CD14-positive monocyte (primary cell): ENCODE measurements at regions not wholly inside any gene's neighbourhood (a gene's known extent, or its start where the extent isn't known, plus 50 kb on each side); places are given as distances from the start of the nearest gene placed in this dataset.

Source experiments
- DNase-seq, 3 donors: peaks; one replicate each; pipeline ENCODE4 v3.0.0-alpha.2; 2011 to 2022
- H2AFZ ChIP-seq: 2 replicates; pipeline ENCODE4 v1.6.0; 2012; ENCODE audit warnings: mild to moderate bottlenecking, low read depth, low read length, inconsistent platforms; ENCODE audit not compliant: insufficient read depth, poor library complexity, severe bottlenecking
- H3K27ac ChIP-seq, 2 donors: 1 replicate in 1 of 2; 2 replicates in 1 of 2; pipeline ENCODE4 v1.5.1; 2012 to 2013; ENCODE audit warnings: low read length in 2 of 2, control low read depth in 1 of 2, inconsistent platforms in 1 of 2, low read depth in 1 of 2, mild to moderate bottlenecking in 1 of 2
- H3K27me3 ChIP-seq, 2 donors: one replicate each; pipeline versions ENCODE4 v1.6.0 to v1.6.1; 2011 to 2013; ENCODE audit warnings: low read length in 2 of 2; ENCODE audit not compliant: control insufficient read depth in 2 of 2, insufficient read depth in 2 of 2
- H3K36me3 ChIP-seq, 2 donors: replicated peaks in 1 of 2; 1 replicate in 1 of 2; 2 replicates in 1 of 2; pipeline versions ENCODE4 v1.5.1 to v1.6.1; 2012 to 2013; ENCODE audit warnings: low read length in 2 of 2, control low read depth in 1 of 2, inconsistent platforms in 1 of 2, mild to moderate bottlenecking in 1 of 2; ENCODE audit not compliant: insufficient read depth in 2 of 2, control insufficient read depth in 1 of 2
- H3K4me1 ChIP-seq, 2 donors: 1 replicate in 1 of 2; 2 replicates in 1 of 2; pipeline versions ENCODE4 v1.5.1 to v1.6.1; 2012 to 2013; ENCODE audit warnings: low read length in 2 of 2, control low read depth in 1 of 2, inconsistent platforms in 1 of 2, mild to moderate bottlenecking in 1 of 2, moderate library complexity in 1 of 2; ENCODE audit not compliant: insufficient read depth in 2 of 2, control insufficient read depth in 1 of 2
- H3K4me2 ChIP-seq: replicated peaks from 2 replicates; pipeline ENCODE3; 2012; ENCODE audit warnings: low read length, moderate library complexity, mild to moderate bottlenecking; ENCODE audit not compliant: poor library complexity, severe bottlenecking; ENCODE audit errors: extremely low read depth
- H3K4me3 ChIP-seq, 3 experiments: fragments of 200-600 bp in 1 of 3; sonication (generic) in 1 of 3; replicated peaks in 1 of 3; 1 replicate in 2 of 3; 2 replicates in 1 of 3; pipeline ENCODE4 v1.5.1; 2011 to 2013; ENCODE audit warnings: low read length in 3 of 3, mild to moderate bottlenecking in 3 of 3, control low read depth in 2 of 3, low read depth in 2 of 3, inconsistent platforms in 1 of 3, moderate library complexity in 1 of 3
- H3K79me2 ChIP-seq: 2 replicates; pipeline ENCODE4 v1.6.0; 2012; ENCODE audit warnings: mild to moderate bottlenecking, control low read depth, inconsistent platforms, low read length, moderate library complexity; ENCODE audit not compliant: insufficient read depth
- H3K9ac ChIP-seq: 2 replicates; pipeline ENCODE4 v1.6.0; 2017; ENCODE audit warnings: low read length, mild to moderate bottlenecking; ENCODE audit not compliant: insufficient read depth, poor library complexity, severe bottlenecking
- H3K9me3 ChIP-seq, 2 donors: replicated peaks in 1 of 2; 1 replicate in 1 of 2; 2 replicates in 1 of 2; pipeline versions ENCODE4 v1.5.1 to v1.6.1; 2012 to 2013; ENCODE audit warnings: low read length in 2 of 2, control low read depth in 1 of 2; ENCODE audit not compliant: control insufficient read depth in 1 of 2, insufficient read depth in 1 of 2
- H4K20me1 ChIP-seq: 2 replicates; pipeline ENCODE4 v1.6.0; 2012; ENCODE audit warnings: mild to moderate bottlenecking, low read length, control low read depth, moderate library complexity; ENCODE audit not compliant: insufficient read depth
- H3K27ac Mint-ChIP-seq, 7 donors: one replicate each; pipeline ENCODE4 v1.8.0; 2020; ENCODE audit warnings: mild to moderate bottlenecking in 7 of 7, mixed read lengths in 7 of 7, moderate library complexity in 6 of 7, inconsistent platforms in 2 of 7
- H3K27me3 Mint-ChIP-seq, 3 donors: one replicate each; pipeline ENCODE4 v1.8.0; 2021 to 2022; ENCODE audit warnings: low read depth in 3 of 3, mild to moderate bottlenecking in 3 of 3, mixed read lengths in 3 of 3, moderate library complexity in 3 of 3, inconsistent platforms in 1 of 3
- H3K36me3 Mint-ChIP-seq, 2 donors: one replicate each; pipeline ENCODE4 v1.8.0; 2020; ENCODE audit warnings: mixed read lengths in 2 of 2, inconsistent platforms in 1 of 2, mild to moderate bottlenecking in 1 of 2
- H3K4me1 Mint-ChIP-seq: one replicate; pipeline ENCODE4 v1.8.0; 2020; ENCODE audit warnings: mild to moderate bottlenecking, mixed read lengths
- H3K4me3 Mint-ChIP-seq, 2 donors: one replicate each; pipeline ENCODE4 v1.8.0; 2020; ENCODE audit warnings: mild to moderate bottlenecking in 2 of 2, mixed read lengths in 2 of 2, moderate library complexity in 1 of 2
- H3K9me3 Mint-ChIP-seq, 7 donors: one replicate each; pipeline ENCODE4 v1.8.0; 2020 to 2022; ENCODE audit warnings: mixed read lengths in 7 of 7, mild to moderate bottlenecking in 6 of 7, moderate library complexity in 6 of 7, inconsistent platforms in 2 of 7
- CTCF ChIP-seq: fragments of 200-600 bp; IDR thresholded peaks from one replicate; pipeline ENCODE4 v1.8.0; 2022; ENCODE audit warnings: antibody characterized with exemption, mild to moderate bottlenecking
- WGBS: methylation state at CpG from one replicate; pipeline ENCODE4 v1.1.5; 2013; ENCODE audit warnings: missing lambda C conversion rate; ENCODE audit not compliant: insufficient coverage; 5-methylcytosine and 5-hydroxymethylcytosine counted together
- intact Hi-C, 2 donors: fragments of 100-400 bp; cut with micrococcal nuclease; formaldehyde crosslinking; loops; one replicate each; pipeline versions ENCODE4 v1.15.0 to v1.15.1; 2023

DNA sequence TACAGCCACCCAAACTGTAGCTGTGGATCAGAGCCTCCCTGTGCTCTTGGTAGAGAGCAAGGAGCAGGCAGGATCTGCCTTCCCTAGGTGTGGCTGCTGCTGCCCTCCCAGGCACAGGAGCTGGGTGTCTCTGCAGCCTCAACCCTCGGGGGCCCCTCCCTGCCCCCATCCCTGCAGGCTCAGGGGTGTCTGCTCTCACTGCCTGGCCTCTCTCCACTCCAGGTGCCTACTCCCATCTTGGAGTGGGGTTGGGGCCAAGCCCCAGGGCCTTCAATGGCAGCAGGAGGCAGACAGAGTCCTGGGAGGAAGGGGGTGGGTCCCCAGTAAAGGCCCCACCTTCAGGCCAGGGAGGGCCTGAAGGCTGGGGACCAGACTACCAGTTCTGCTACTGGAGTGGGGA is 189.7 kb upstream of the OSR1 start:
- H4K20me1 ChIP-seq, result no peaks in the 10 kb centered on the region
- Mint-ChIP-seq H3K27ac (no peak overlapping the region), H3K9me3 (peaks cover 0 to 23% (median 2%) of the 10 kb centered on the region in 7 donors), H3K4me3 (no peak overlapping the region), H3K4me1 (no peaks in the 10 kb centered on the region), H3K36me3 (no peaks in the 10 kb centered on the region), H3K27me3 (no peaks in the 10 kb centered on the region)
- peaks cover 0 to 8% of the 10 kb centered on the region in 2 donors for H3K9me3 ChIP-seq
- no peaks in the 10 kb centered on the region for H3K79me2 ChIP-seq
- H3K4me2 ChIP-seq, result no peak overlapping the region
- H3K27me3 ChIP-seq, result no peaks in the 10 kb centered on the region
- H3K27ac ChIP-seq, result no peak overlapping the region
- H2AFZ ChIP-seq, result no peak overlapping the region
- intact Hi-C loops, result no loop called here
- TF ChIP-seq CTCF, result no peak
- H3K36me3 ChIP-seq, result no peaks in the 10 kb centered on the region
- no peaks in the 10 kb centered on the region for H3K4me1 ChIP-seq
- no peak overlapping the region for H3K9ac ChIP-seq
- no peak overlapping the region for H3K4me3 ChIP-seq
- no peak for DNase-seq
- WGBS, result 83% methylated on average over 1 of the region's 1 CpG

GRCh38 chr2:19547321-19547720 is 188.9 kb upstream of the OSR1 start:
- H3K27ac Mint-ChIP-seq, result peak overlapping the region in 1 of 7 donors; percentile 63
- no peak for TF ChIP-seq CTCF

More at GRCh38 chr2:19547321-19547720, 188.9 kb upstream of the OSR1 start:
- Histone ChIP-seq H3K4me2 (no peak overlapping the region), H2AFZ (no peak overlapping the region), H3K9ac (no peak overlapping the region), H3K27ac (no peak overlapping the region), H4K20me1 (no peaks in the 10 kb centered on the region), H3K27me3 (no peaks in the 10 kb centered on the region), H3K36me3 (no peaks in the 10 kb centered on the region), H3K79me2 (no peaks in the 10 kb centered on the region), H3K9me3 (peaks cover 0 to 8% of the 10 kb centered on the region in 2 donors), H3K4me3 (no peak overlapping the region), H3K4me1 (no peaks in the 10 kb centered on the region)
- intact Hi-C loops, result no loop called here
- H3K36me3 Mint-ChIP-seq, result no peaks in the 10 kb centered on the region
- H3K4me1 Mint-ChIP-seq, result no peaks in the 10 kb centered on the region
- peaks cover 0 to 23% (median 2%) of the 10 kb centered on the region in 7 donors for H3K9me3 Mint-ChIP-seq
- no peaks in the 10 kb centered on the region for H3K27me3 Mint-ChIP-seq
- no peak overlapping the region for H3K4me3 Mint-ChIP-seq
- no peak for DNase-seq
